ENCODE measurements at regions not wholly inside any gene's neighbourhood (a gene's known extent, or its start where the extent isn't known, plus 50 kb on each side); places are given as distances from the start of the nearest gene placed in this dataset.

DNA sequence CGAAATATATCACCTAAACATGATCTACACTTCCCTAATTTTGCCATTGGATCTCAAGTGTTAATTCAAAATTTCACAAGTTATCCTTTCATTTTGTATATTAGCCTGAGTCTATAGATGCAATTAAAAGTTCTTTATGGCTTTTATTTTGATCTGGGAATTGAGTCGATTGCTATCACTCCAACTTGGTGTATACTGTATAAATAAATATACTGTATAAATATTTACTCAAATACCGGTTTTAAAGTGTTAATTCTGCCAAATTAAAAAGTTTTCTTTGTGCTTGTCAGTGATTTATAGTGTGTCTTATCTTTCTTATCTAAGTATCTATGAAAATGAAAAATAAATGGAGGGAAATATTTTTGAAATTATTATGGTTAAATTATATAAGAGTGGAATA lies 683.7 kb upstream of the LRRN3 start:
- ATAC-seq (ENCODE audit: low FRiP score): no peak
- DNase-seq (ENCODE audit: low spot score): no peak
- TF ChIP-seq, protein P1, sequence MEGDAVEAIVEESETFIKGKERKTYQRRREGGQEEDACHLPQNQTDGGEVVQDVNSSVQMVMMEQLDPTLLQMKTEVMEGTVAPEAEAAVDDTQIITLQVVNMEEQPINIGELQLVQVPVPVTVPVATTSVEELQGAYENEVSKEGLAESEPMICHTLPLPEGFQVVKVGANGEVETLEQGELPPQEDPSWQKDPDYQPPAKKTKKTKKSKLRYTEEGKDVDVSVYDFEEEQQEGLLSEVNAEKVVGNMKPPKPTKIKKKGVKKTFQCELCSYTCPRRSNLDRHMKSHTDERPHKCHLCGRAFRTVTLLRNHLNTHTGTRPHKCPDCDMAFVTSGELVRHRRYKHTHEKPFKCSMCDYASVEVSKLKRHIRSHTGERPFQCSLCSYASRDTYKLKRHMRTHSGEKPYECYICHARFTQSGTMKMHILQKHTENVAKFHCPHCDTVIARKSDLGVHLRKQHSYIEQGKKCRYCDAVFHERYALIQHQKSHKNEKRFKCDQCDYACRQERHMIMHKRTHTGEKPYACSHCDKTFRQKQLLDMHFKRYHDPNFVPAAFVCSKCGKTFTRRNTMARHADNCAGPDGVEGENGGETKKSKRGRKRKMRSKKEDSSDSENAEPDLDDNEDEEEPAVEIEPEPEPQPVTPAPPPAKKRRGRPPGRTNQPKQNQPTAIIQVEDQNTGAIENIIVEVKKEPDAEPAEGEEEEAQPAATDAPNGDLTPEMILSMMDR (IDR thresholded peaks at IDR 0.05): no peak

DNA sequence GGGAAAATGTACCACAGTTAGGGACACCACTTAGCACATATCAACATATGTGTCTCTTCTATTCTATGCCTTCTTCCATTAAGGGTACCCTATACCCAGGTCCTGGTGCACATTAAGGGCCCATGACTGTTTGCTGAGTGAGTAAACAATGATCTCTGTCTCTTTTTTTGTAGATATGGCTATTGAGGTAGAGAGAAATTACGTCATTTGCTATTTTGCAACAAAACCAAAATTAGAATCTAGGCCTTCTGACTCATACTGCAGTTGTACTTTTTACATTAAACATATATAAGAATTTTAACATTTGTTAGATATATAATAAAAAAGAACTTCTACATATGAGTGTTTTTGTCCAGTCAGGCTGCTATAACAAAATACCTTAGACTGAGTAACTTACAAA lies 683.2 kb upstream of the LRRN3 start:
- TF ChIP-seq, protein P1 (IDR thresholded peaks at IDR 0.05): no peak
- ATAC-seq (ENCODE audit: low FRiP score) (no peak), DNase-seq (ENCODE audit: low spot score) (no peak)

DNA sequence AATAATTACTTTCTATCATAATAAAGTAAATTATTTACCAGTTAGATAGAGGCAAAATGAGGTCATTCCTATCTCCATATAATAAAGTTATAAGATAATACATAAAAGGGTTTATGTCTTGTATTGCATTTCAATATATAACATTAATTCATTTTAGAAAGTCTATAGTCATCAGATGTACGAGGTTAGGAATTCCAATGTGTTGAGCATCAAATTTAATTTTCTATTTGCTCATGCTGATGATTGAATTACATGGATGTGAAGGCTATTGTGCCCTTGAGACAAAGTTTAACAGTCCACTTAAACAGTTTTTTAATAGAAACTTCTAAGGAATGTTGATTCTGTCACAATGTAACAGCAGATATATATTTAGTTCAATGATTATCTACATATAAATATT lies 678.3 kb upstream of the LRRN3 start:
- ATAC-seq (ENCODE audit: low FRiP score): no peak
- TF ChIP-seq, protein P1 (IDR thresholded peaks at IDR 0.05): no peak
- no peak for DNase-seq (ENCODE audit: low spot score)

DNA sequence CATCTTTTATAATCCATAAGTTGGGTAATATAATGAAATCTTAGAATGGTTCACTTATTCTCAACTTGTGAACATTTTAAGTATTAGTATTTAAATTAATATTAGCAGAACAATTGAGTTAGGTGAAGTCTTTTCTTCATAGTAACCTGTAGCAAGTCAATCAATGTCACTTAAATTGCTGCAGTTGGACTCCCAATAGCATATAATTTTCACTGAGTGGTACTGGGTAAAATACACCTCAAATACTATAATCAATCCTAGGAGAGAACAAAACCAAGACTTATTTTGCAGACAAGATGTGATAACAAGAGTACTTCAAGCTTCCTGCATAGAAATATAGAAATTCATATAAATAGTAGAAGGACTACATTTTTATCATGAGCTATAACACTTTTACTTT lies 677.9 kb upstream of the LRRN3 start:
- DNase-seq (ENCODE audit: low spot score): no peak
- no peak for ATAC-seq (ENCODE audit: low FRiP score)
- TF ChIP-seq, protein P1 (IDR thresholded peaks at IDR 0.05): no peak

DNA sequence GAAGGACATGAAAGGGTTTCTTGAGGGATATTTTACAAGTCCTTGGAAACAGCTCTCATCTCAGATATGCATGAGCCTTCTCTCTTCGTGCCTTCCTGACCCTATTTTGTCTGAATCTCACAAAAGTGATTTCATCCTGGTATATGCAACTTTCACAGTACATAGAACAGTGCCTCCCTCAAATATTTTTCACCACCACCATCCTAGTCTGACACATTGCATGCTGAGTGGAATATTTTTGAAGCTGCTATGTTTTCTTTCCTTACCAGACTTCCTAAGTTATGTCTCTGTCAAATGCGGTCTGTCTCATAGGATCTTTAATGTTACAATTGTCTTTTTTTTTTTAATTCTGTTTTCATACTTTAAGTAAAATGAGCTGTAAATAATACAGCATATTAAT lies 673.3 kb upstream of the LRRN3 start:
- DNase-seq (ENCODE audit: low spot score) (no peak), ATAC-seq (ENCODE audit: low FRiP score) (no peak)
- TF ChIP-seq, protein P1 (IDR thresholded peaks at IDR 0.05): no peak

DNA sequence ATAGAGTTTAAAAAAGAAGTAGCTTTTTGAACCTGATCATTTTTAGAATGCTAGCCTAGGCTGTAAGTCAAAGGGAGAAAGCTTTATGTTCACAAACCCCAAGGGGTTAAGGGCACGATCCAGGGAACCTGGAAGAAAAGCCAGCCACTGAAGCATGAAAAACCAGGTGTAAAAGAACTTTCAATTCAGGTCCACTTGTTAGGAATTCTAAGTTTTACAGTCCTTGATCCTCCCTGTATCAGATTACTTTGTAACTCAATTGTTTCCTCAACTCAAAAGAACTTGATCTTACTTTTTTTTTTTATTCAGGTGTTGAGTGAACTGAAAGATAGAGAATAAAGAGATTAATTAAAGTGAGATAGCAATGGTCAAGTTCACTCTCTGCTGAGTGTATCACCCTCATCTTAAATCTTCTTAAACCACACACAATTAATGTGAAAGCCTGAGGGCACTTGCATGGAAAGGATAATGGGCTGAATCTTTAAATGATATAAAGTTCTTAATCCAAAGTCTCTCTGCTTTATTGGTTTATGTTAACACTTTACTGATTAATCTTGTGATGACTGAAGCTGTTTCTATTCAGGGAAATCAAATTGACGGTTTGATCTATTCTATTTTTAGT lies 672.2 kb upstream of the LRRN3 start:
- TF ChIP-seq, protein P1 (IDR thresholded peaks at IDR 0.05): no peak
- ATAC-seq (ENCODE audit: low FRiP score) (no peak), DNase-seq (ENCODE audit: low spot score) (no peak)

DNA sequence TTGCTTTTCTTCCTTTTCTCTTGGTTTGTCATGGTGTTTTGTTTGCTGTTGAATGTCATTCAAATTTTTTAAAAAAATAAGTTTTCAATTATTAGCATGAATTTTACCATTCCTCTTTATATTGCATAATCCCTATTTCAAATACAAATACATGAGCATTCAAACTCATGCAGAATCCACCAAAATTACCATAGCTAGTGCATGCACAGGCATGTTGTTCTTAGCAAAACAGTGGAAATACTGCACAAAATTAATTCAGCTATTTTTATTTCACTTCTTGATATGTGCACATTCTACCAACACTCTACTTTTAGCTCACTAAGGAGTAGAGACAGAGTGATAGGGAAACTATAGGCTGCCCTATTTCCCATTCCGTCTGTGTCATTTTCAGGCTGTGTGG lies 670.1 kb upstream of the LRRN3 start:
- TF ChIP-seq, protein P1 (IDR thresholded peaks at IDR 0.05): no peak
- DNase-seq (ENCODE audit: low spot score) (no peak), ATAC-seq (ENCODE audit: low FRiP score) (no peak)
